RPMI8226 (cell line): ENCODE measurements at regions not wholly inside any gene's neighbourhood (a gene's known extent, or its start where the extent isn't known, plus 50 kb on each side); places are given as distances from the start of the nearest gene placed in this dataset.
"Not testable (repeated sequence)": the region's sequence is repeated elsewhere in the genome, so short reads cannot be mapped to it uniquely, and the experiment has no call there.

ENCODE experiments used
- DNase-seq: peaks from one replicate; pipeline ENCODE4 v3.0.0-alpha.2; 2015

GRCh38 chr10:70991140-70992124, 103.1 kb upstream of the PCBD1 start:
- DNase-seq: no peak

GRCh38 chr10:70992436-70992835, 104.1 kb upstream of the PCBD1 start:
- no peak for DNase-seq

- DNase-seq: no peak
Measured at GRCh38 chr10:70993051-70993450, 104.7 kb upstream of the PCBD1 start.

GRCh38 chr10:70996549-70996948, 108.2 kb upstream of the PCBD1 start:
- DNase-seq: no peak

- no peak for DNase-seq
Measured at GRCh38 chr10:70997236-70997635, 108.9 kb upstream of the PCBD1 start.

GRCh38 chr10:70998086-70998485, 109.7 kb upstream of the PCBD1 start:
- no peak for DNase-seq

GRCh38 chr10:71001470-71001869, 113.1 kb upstream of the PCBD1 start:
- DNase-seq: no peak

- DNase-seq: no peak
Measured at GRCh38 chr10:71004176-71005075, 116.1 kb upstream of the PCBD1 start.

- no peak for DNase-seq
Measured at GRCh38 chr10:71005337-71006305, 117.3 kb upstream of the PCBD1 start.

- no peak for DNase-seq
Measured at GRCh38 chr10:71006506-71006905, 118.1 kb upstream of the PCBD1 start.

- DNase-seq: no peak
Measured at GRCh38 chr10:71007516-71007915, 119.2 kb upstream of the PCBD1 start.

GRCh38 chr10:71008150-71008549, 119.8 kb upstream of the PCBD1 start:
- no peak for DNase-seq

- DNase-seq: no peak
Measured at GRCh38 chr10:71009126-71009525, 120.8 kb upstream of the PCBD1 start.

GRCh38 chr10:71010730-71011129, 122.4 kb upstream of the PCBD1 start:
- DNase-seq: no peak

GRCh38 chr10:71011141-71011540, 122.8 kb upstream of the PCBD1 start:
- DNase-seq: no peak

GRCh38 chr10:71014021-71014805, 125.8 kb upstream of the PCBD1 start:
- DNase-seq: no peak

- DNase-seq: no peak
Measured at GRCh38 chr10:71015674-71016073, 127.3 kb upstream of the PCBD1 start.

GRCh38 chr10:71020061-71020460, 131.7 kb upstream of the PCBD1 start:
- not testable (repeated sequence) for DNase-seq

GRCh38 chr10:71021402-71021801, 133.0 kb upstream of the PCBD1 start:
- no peak for DNase-seq

GRCh38 chr10:71023704-71024283, 135.4 kb upstream of the PCBD1 start:
- DNase-seq: no peak

GRCh38 chr10:71024490-71024889, 136.1 kb upstream of the PCBD1 start:
- no peak for DNase-seq
